Aorta (tissue), 5 donors: ENCODE measurements at regions not wholly inside any gene's neighbourhood (a gene's known extent, or its start where the extent isn't known, plus 50 kb on each side); places are given as distances from the start of the nearest gene placed in this dataset.

Experiments
- ATAC-seq: fragments of 200-7000 bp; cut with Tn5 transposase; one replicate; pipeline ENCODE4 v1.9.1; 2022; ENCODE audit warnings: moderate library complexity; ENCODE audit not compliant: low FRiP score
- DNase-seq, 2 donors: peaks; one replicate each; pipeline ENCODE4 v3.0.0-alpha.2; 2020
- H3K27ac ChIP-seq, 2 donors: one replicate each; pipeline ENCODE4 v1.5.1; 2013; ENCODE audit warnings: low read length in 2 of 2, mild to moderate bottlenecking in 2 of 2, moderate library complexity in 2 of 2, control low read depth in 1 of 2, inconsistent platforms in 1 of 2, low read depth in 1 of 2
- H3K27me3 ChIP-seq, 2 donors: one replicate each; pipeline ENCODE4 v1.6.1; 2013; ENCODE audit warnings: control low read depth in 1 of 2, low read length in 1 of 2, mild to moderate bottlenecking in 1 of 2, moderate library complexity in 1 of 2; ENCODE audit not compliant: insufficient read depth in 2 of 2, control insufficient read depth in 1 of 2
- H3K36me3 ChIP-seq, 2 donors: one replicate each; pipeline ENCODE4 v1.6.1; 2013; ENCODE audit warnings: control low read depth in 1 of 2, low read length in 1 of 2, mild to moderate bottlenecking in 1 of 2; ENCODE audit not compliant: insufficient read depth in 2 of 2, control insufficient read depth in 1 of 2
- H3K4me1 ChIP-seq, 2 donors: one replicate each; pipeline ENCODE4 v1.6.1; 2013; ENCODE audit warnings: low read length in 2 of 2, control low read depth in 1 of 2, mild to moderate bottlenecking in 1 of 2, moderate library complexity in 1 of 2; ENCODE audit not compliant: insufficient read depth in 2 of 2, control insufficient read depth in 1 of 2
- H3K4me3 ChIP-seq, 2 donors: one replicate each; pipeline ENCODE4 v1.5.1; 2013; ENCODE audit warnings: low read length in 2 of 2, control low read depth in 1 of 2, mild to moderate bottlenecking in 1 of 2
- H3K9me3 ChIP-seq: one replicate; pipeline ENCODE4 v1.6.1; 2013; ENCODE audit warnings: mild to moderate bottlenecking, low read length; ENCODE audit not compliant: control insufficient read depth
- WGBS, 2 donors: extraction: QIAGEN DNeasy Blood & Tissue Kit; methylation state at CpG; one replicate each; pipeline ENCODE4 v1.1.7; 2013; 5-methylcytosine and 5-hydroxymethylcytosine counted together
- intact Hi-C, 2 donors: fragments of 100-400 bp; cut with DNase I; formaldehyde crosslinking; loops; one replicate each; pipeline versions ENCODE4 v1.14.2 to v1.15.0; 2022
- donor health status: healthy with polysubstance abuse.
- donor health status: Bipolar disorder and iron deficiency.
- donor health status: DM: no; HTN: no; CAD: no.
- donor health status: DM: no; HTN: no; CAD: no.
- donor health status: DM: yes; HTN: yes; CAD: no.

- ATAC-seq (no peak), DNase-seq (no peak)
- H3K27me3 ChIP-seq, result no peaks in the 10 kb centered on the region
- intact Hi-C loops, result no loop called here
- peaks cover 0 to 2% of the 10 kb centered on the region in 2 donors for H3K4me1 ChIP-seq
- H3K27ac ChIP-seq, result no peak overlapping the region
- no peaks in the 10 kb centered on the region for H3K36me3 ChIP-seq
- WGBS, 2 donors, result 88 to 91% methylated on average over 6 of the region's 6 CpGs
- no peaks in the 10 kb centered on the region for H3K9me3 ChIP-seq
- no peak overlapping the region for H3K4me3 ChIP-seq
These were observed 344.8 kb upstream of the RPS23 start for GRCh38 chr5:82622711-82623514.

GRCh38 chr5:82622205-82622604 is 344.1 kb upstream of the RPS23 start:
- WGBS, 2 donors, result 77 to 81% methylated on average over 4 of the region's 4 CpGs
- Histone ChIP-seq H3K27ac (no peak overlapping the region), H3K4me3 (no peak overlapping the region), H3K9me3 (no peaks in the 10 kb centered on the region), H3K27me3 (no peaks in the 10 kb centered on the region), H3K36me3 (no peaks in the 10 kb centered on the region), H3K4me1 (peaks cover 0 to 2% of the 10 kb centered on the region in 2 donors)
- intact Hi-C loops, result no loop called here
- DNase-seq (no peak), ATAC-seq (no peak)

- Histone ChIP-seq H3K36me3 (no peaks in the 10 kb centered on the region), H3K4me3 (no peak overlapping the region), H3K27ac (no peak overlapping the region), H3K4me1 (peaks cover 0 to 2% of the 10 kb centered on the region in 2 donors), H3K27me3 (no peaks in the 10 kb centered on the region), H3K9me3 (no peaks in the 10 kb centered on the region)
- intact Hi-C loops, result no loop called here
- ATAC-seq (no peak), DNase-seq (no peak)
- 76 to 80% methylated on average over 3 of the region's 3 CpGs for WGBS, 2 donors
These were observed 342.9 kb upstream of the RPS23 start for GRCh38 chr5:82620957-82621600.

GRCh38 chr5:82619097-82619496 is 340.9 kb upstream of the RPS23 start:
- Histone ChIP-seq H3K27me3 (no peaks in the 10 kb centered on the region), H3K9me3 (no peaks in the 10 kb centered on the region), H3K4me3 (no peak overlapping the region), H3K27ac (no peak overlapping the region), H3K4me1 (no peaks in the 10 kb centered on the region), H3K36me3 (no peaks in the 10 kb centered on the region)
- intact Hi-C loops, result no loop called here
- no peak for DNase-seq
- ATAC-seq, result no peak
- 93% methylated on average over 3 of the region's 3 CpGs for WGBS, 2 donors

GRCh38 chr5:82614706-82615105 is 336.6 kb upstream of the RPS23 start:
- WGBS, 2 donors, result 59 to 61% methylated on average over 3 of the region's 3 CpGs
- no peaks in the 10 kb centered on the region for H3K36me3 ChIP-seq
- ATAC-seq (no peak), DNase-seq (no peak)
- no peaks in the 10 kb centered on the region for H3K9me3 ChIP-seq
- no peaks in the 10 kb centered on the region for H3K27me3 ChIP-seq
- H3K4me3 ChIP-seq, result no peak overlapping the region
- H3K4me1 ChIP-seq, result no peaks in the 10 kb centered on the region
- no peak overlapping the region for H3K27ac ChIP-seq
- intact Hi-C loops, result no loop called here

GRCh38 chr5:82613891-82614290 is 335.7 kb upstream of the RPS23 start:
- DNase-seq, result no peak
- intact Hi-C loops, result no loop called here
- Histone ChIP-seq H3K9me3 (no peaks in the 10 kb centered on the region), H3K27me3 (no peaks in the 10 kb centered on the region), H3K4me1 (no peaks in the 10 kb centered on the region), H3K36me3 (no peaks in the 10 kb centered on the region), H3K27ac (no peak overlapping the region), H3K4me3 (no peak overlapping the region)
- no peak for ATAC-seq

- Histone ChIP-seq H3K4me3 (no peak overlapping the region), H3K36me3 (no peaks in the 10 kb centered on the region), H3K4me1 (no peaks in the 10 kb centered on the region), H3K27ac (no peak overlapping the region), H3K27me3 (no peaks in the 10 kb centered on the region), H3K9me3 (no peaks in the 10 kb centered on the region)
- ATAC-seq, result no peak
- no peak for DNase-seq
- intact Hi-C loops, result no loop called here
- 96 to 98% methylated on average over 3 of the region's 3 CpGs for WGBS, 2 donors
These were observed 332.5 kb upstream of the RPS23 start for GRCh38 chr5:82610686-82611085.

- Histone ChIP-seq H3K27ac (no peak overlapping the region), H3K4me3 (no peak overlapping the region), H3K36me3 (no peaks in the 10 kb centered on the region), H3K4me1 (peaks cover 0 to 3% of the 10 kb centered on the region in 2 donors), H3K27me3 (no peaks in the 10 kb centered on the region), H3K9me3 (no peaks in the 10 kb centered on the region)
- ATAC-seq (peak; percentile 46), DNase-seq (no peak)
- intact Hi-C loops, result no loop called here
- WGBS, 2 donors, result 94 to 96% methylated on average over 2 of the region's 2 CpGs
These were observed 327.4 kb upstream of the RPS23 start for GRCh38 chr5:82605441-82605973.
